A549 (cell line): ENCODE measurements at regions not wholly inside any gene's neighbourhood (a gene's known extent, or its start where the extent isn't known, plus 50 kb on each side); places are given as distances from the start of the nearest gene placed in this dataset.

Experiments
- ATAC-seq, 2 experiments: fragments of 200-7000 bp in 1 of 2; fragments of >200 bp in 1 of 2; cut with Nextera tagmentation in 1 of 2; cut with Tn5 transposase in 1 of 2; 3 replicates each; pipeline versions ENCODE4 v1.8.0 to v1.9.1; 2018 to 2020; ENCODE audit warnings: mild to moderate bottlenecking in 1 of 2, moderate library complexity in 1 of 2
- CTCF ChIA-PET: fragments of 300-600 bp; sonication (Branson Sonifier 250); formaldehyde crosslinking; extraction: SDS; loops from one replicate; lab custom pipeline; 2021; ENCODE audit warnings: antibody characterized with exemption, inconsistent platforms; lab: Yijun Ruan, JAX
- POLR2A ChIA-PET: fragments of 350-600 bp; formaldehyde crosslinking; extraction: SDS; loops from one replicate; lab custom pipeline; 2021; ENCODE audit warnings: antibody characterized with exemption, inconsistent platforms; lab: Yijun Ruan, JAX
- DNase-seq, 2 experiments: peaks; one replicate each; pipeline versions ENCODE4 v3.0.0 to v3.0.0-alpha.2; 2011 to 2016; ENCODE audit warnings: low read depth in 1 of 2, low spot score in 1 of 2
- FAIRE-seq: peaks from 2 replicates; lab custom pipeline; 2011; peaks lifted over from hg19 to GRCh38; lab: Jason Lieb, UNC
- H3K27ac ChIP-seq, 2 experiments: fragments of >200 bp; sonication (Bioruptor Twin); formaldehyde crosslinking; 3 replicates each; pipeline ENCODE4 v1.5.1; 2016 to 2017
- H3K4me1 ChIP-seq: fragments of >200 bp; sonication (Bioruptor Twin); formaldehyde crosslinking; 3 replicates; pipeline ENCODE4 v1.6.1; 2016
- H3K4me2 ChIP-seq: fragments of >200 bp; sonication (Bioruptor Twin); formaldehyde crosslinking; 3 replicates; pipeline ENCODE4 v1.6.1; 2016
- H3K4me3 ChIP-seq: fragments of >200 bp; sonication (Bioruptor Twin); formaldehyde crosslinking; 3 replicates; pipeline ENCODE4 v1.5.1; 2016
- H3K9me3 ChIP-seq: fragments of >200 bp; sonication (Bioruptor Twin); formaldehyde crosslinking; 3 replicates; pipeline ENCODE4 v1.6.1; 2016
- ATOH8 ChIP-seq: fragments of 250-450 bp; sonication (Bioruptor Pico); IDR thresholded peaks from 2 replicates; pipeline ENCODE4 v1.5.0; 2020; ENCODE audit warnings: low read depth, mild to moderate bottlenecking, moderate library complexity
- CBX2 ChIP-seq: fragments of 200-600 bp; sonication (generic); IDR thresholded peaks from 2 replicates; pipeline ENCODE4 v1.6.1; 2016; ENCODE audit warnings: low read depth, mild to moderate bottlenecking, borderline replicate concordance
- CEBPB ChIP-seq, 2 experiments: fragments of >200 bp in 1 of 2; sonication (Bioruptor Twin) in 1 of 2; formaldehyde crosslinking in 1 of 2; IDR thresholded peaks; 2 replicates each; pipeline ENCODE4 v1.6.1; 2012 to 2016
- CHD2 ChIP-seq: fragments of 150-350 bp; IDR thresholded peaks from 2 replicates; pipeline ENCODE4 v1.6.1; 2014; ENCODE audit warnings: low read length; ENCODE audit not compliant: partially characterized antibody
- CHD4 ChIP-seq: fragments of 200-600 bp; sonication (generic); IDR thresholded peaks from 2 replicates; pipeline ENCODE4 v1.6.1; 2016; ENCODE audit warnings: antibody characterized with exemption, mild to moderate bottlenecking, borderline replicate concordance
- CTCF ChIP-seq: fragments of >200 bp; sonication (Bioruptor Twin); formaldehyde crosslinking; IDR thresholded peaks from 3 replicates; pipeline ENCODE4 v1.5.1; 2016
- EHF ChIP-seq: fragments of 250-450 bp; sonication (Bioruptor Pico); IDR thresholded peaks from 2 replicates; pipeline ENCODE4 v1.5.0; 2020; ENCODE audit warnings: mild to moderate bottlenecking
- EP300 ChIP-seq, 2 experiments: fragments of >200 bp; sonication (Bioruptor Twin); formaldehyde crosslinking; IDR thresholded peaks; 2 replicates in 1 of 2; 3 replicates in 1 of 2; pipeline ENCODE4 v1.6.1; 2016 to 2017
- ESRRA ChIP-seq: fragments of 150-350 bp; IDR thresholded peaks from 2 replicates; pipeline ENCODE4 v1.6.1; 2014; ENCODE audit warnings: mild to moderate bottlenecking, low read length, borderline replicate concordance
- FOSL2 ChIP-seq, 2 experiments: fragments of 450-650 bp in 1 of 2; fragments of >200 bp in 1 of 2; sonication (Bioruptor Twin) in 1 of 2; formaldehyde crosslinking; IDR thresholded peaks; 2 replicates each; pipeline versions ENCODE4 v1.5.0 to v1.6.1; 2016 to 2020; ENCODE audit warnings: mild to moderate bottlenecking in 1 of 2, moderate library complexity in 1 of 2
- GATA3 ChIP-seq: IDR thresholded peaks from 2 replicates; pipeline ENCODE4 v1.6.1; 2012; ENCODE audit warnings: borderline replicate concordance
- HDAC2 ChIP-seq: fragments of 200-600 bp; sonication (generic); IDR thresholded peaks from 2 replicates; pipeline ENCODE4 v1.6.1; 2016
- HMGXB4 ChIP-seq: fragments of 250-450 bp; sonication (Bioruptor Pico); IDR thresholded peaks from 2 replicates; pipeline ENCODE4 v1.5.0; 2021; ENCODE audit warnings: mild to moderate bottlenecking, moderate library complexity, borderline replicate concordance
- HOXA7 ChIP-seq: fragments of 250-450 bp; sonication (Bioruptor Pico); IDR thresholded peaks from 2 replicates; pipeline ENCODE4 v1.5.0; 2020; ENCODE audit warnings: mild to moderate bottlenecking, moderate library complexity
- JUN ChIP-seq, 2 experiments: fragments of >200 bp; sonication (Bioruptor Twin); formaldehyde crosslinking; IDR thresholded peaks; 2 replicates in 1 of 2; 3 replicates in 1 of 2; pipeline ENCODE4 v1.6.1; 2016 to 2017
- KDM1A ChIP-seq: fragments of 200-600 bp; sonication (generic); IDR thresholded peaks from 2 replicates; pipeline ENCODE4 v1.6.1; 2016; ENCODE audit warnings: low read depth, mild to moderate bottlenecking
- NFE2L2 ChIP-seq: fragments of 150-350 bp; conservative IDR thresholded peaks from 2 replicates; pipeline ENCODE4 v1.6.1; 2014; ENCODE audit warnings: low read length
- PHF8 ChIP-seq: fragments of 200-600 bp; sonication (generic); IDR thresholded peaks from 2 replicates; pipeline ENCODE4 v1.6.1; 2016; ENCODE audit warnings: low read depth, mild to moderate bottlenecking, antibody characterized with exemption, moderate library complexity, borderline replicate concordance
- POLR2A ChIP-seq: IDR thresholded peaks from 2 replicates; pipeline ENCODE4 v1.6.1; 2012; ENCODE audit warnings: mild to moderate bottlenecking, low read length
- POLR2AphosphoS2 ChIP-seq: conservative IDR thresholded peaks from 2 replicates; pipeline ENCODE4 v1.6.1; 2012; ENCODE audit warnings: low read length, improper control_type of control experiment, inconsistent platforms
- REST ChIP-seq: fragments of 200-600 bp; sonication (generic); IDR thresholded peaks from 2 replicates; pipeline ENCODE4 v1.6.1; 2016; ENCODE audit warnings: antibody characterized with exemption, mild to moderate bottlenecking, moderate library complexity
- ZFP36 ChIP-seq: fragments of 450-650 bp; IDR thresholded peaks from 2 replicates; pipeline ENCODE4 v1.6.1; 2014; ENCODE audit warnings: borderline replicate concordance; ENCODE audit not compliant: partially characterized antibody
- WGBS: methylation state at CpG from one replicate; pipeline ENCODE4 v1.1.6; 2017; ENCODE audit errors: missing lambda C conversion rate; 5-methylcytosine and 5-hydroxymethylcytosine counted together

- CTCF ChIA-PET, result interaction anchor here (0.6 kb wide), 1 partner anchor 11 kb away, joined by 3 read pairs; no protein-coding TSS in a partner anchor
- H3K9me3 ChIP-seq, result no peaks in the 10 kb centered on the region
- TF ChIP-seq ESRRA (no peak), FOSL2 (IDR thresholded peaks at IDR 0.05) (no peak), FOSL2 (CRISPR knock-in tag; IDR thresholded peaks at IDR 0.05) (peak; percentile 63)
- H3K27ac ChIP-seq, result no peak overlapping the region
- H3K4me3 ChIP-seq, result no peak overlapping the region
- DNase-seq (no peak), FAIRE-seq (no peak), ATAC-seq (peak in 1 of 2 experiments; percentile 42; a peak in 2 of 6 replicates)
- POLR2A ChIA-PET, result no interaction called here
- peak overlapping the region; percentile 29; the same call in 1 of the 3 replicates for H3K4me2 ChIP-seq
- H3K4me1 ChIP-seq, result peaks cover 14% of the 10 kb centered on the region
- WGBS, result 55% methylated on average over 3 of the region's 3 CpGs
Observed at GRCh38 chr9:91119679-91120078, 242.0 kb downstream of the AUH start.

DNA sequence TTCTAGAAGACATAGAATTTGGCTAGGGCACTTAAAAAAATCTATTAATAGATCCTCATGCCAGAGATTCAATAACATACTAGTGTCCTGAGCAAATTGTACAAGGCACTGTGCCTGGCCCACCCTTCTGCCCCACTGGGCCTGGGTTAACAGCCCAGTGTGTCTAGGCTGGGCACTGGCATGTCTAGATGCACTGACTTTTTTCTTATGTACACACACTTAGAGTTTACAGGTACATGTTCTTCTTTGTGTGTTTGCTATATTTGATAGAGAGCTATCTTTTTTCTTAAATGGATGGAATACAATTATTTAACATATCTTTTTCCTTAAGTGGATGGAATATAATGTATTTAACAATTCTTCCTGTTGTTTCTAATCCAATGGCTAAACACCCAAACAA, 241.5 kb downstream of the AUH start:
- no peak for TF ChIP-seq EHF (CRISPR knock-in tag)
- no peak for TF ChIP-seq POLR2A
- TF ChIP-seq, all 56 proteins: peak for 0
- H3K4me1 ChIP-seq, result peaks cover 14% of the 10 kb centered on the region
- DNase-seq (no peak), FAIRE-seq (no peak), ATAC-seq (no peak)
- H3K9me3 ChIP-seq, result no peaks in the 10 kb centered on the region
- POLR2A ChIA-PET, result no interaction called here
- CTCF ChIA-PET, result interaction anchor here (0.6 to 0.8 kb wide), 2 partner anchors 11 to 49 kb away, joined by 3 read pairs; no protein-coding TSS in a partner anchor
- H3K4me3 ChIP-seq, result no peak overlapping the region
- no peak overlapping the region for H3K4me2 ChIP-seq
- H3K27ac ChIP-seq, result no peak overlapping the region

DNA sequence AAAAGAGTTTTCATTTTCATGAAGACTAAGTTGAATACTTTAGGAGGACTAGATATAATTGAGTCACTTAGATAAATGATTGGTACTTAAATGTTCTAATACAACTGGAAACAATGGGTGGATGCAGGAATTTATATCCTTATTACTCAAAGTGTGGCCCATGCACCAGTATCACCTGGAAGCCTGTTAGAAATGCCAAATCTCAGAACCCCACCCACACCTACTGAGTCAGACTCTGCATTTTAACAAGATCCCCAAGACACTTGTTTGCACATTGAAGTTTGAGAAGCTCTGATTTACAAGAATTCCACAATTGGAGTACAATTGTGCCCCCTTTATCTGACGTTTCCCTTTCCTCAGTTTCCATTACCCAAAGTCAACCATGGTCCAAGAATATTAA, 239.0 kb downstream of the AUH start:
- no peak for DNase-seq
- no peak for FAIRE-seq
- POLR2A ChIA-PET, result no interaction called here
- CTCF ChIA-PET, result no interaction called here
- no peak overlapping the region for H3K4me3 ChIP-seq
- no peak overlapping the region for H3K27ac ChIP-seq
- no peaks in the 10 kb centered on the region for H3K9me3 ChIP-seq
- no peak for ATAC-seq
- TF ChIP-seq FOSL2 (IDR thresholded peaks at IDR 0.05) (no peak), FOSL2 (CRISPR knock-in tag; IDR thresholded peaks at IDR 0.05) (no peak), PHF8 (no peak), CHD2 (no peak), CHD4 (no peak), CTCF (no peak), HOXA7 (CRISPR knock-in tag) (no peak), CBX2 (no peak)
- WGBS, result 12% methylated on average over 1 of the region's 1 CpG
- H3K4me1 ChIP-seq, result peaks cover 14% of the 10 kb centered on the region
- H3K4me2 ChIP-seq, result no peak overlapping the region

- no peak for FAIRE-seq
- Histone ChIP-seq H3K4me1 (peaks cover 14% of the 10 kb centered on the region), H3K4me2 (no peak overlapping the region), H3K9me3 (no peaks in the 10 kb centered on the region), H3K27ac (no peak overlapping the region), H3K4me3 (no peak overlapping the region)
- ChIA-PET CTCF (no interaction called here), POLR2A (no interaction called here)
- no peak for ATAC-seq
- 79% methylated on average over 10 of the region's 10 CpGs for WGBS
- DNase-seq, result no peak
- TF ChIP-seq HDAC2 (no peak), REST (no peak), CHD4 (no peak), ATOH8 (CRISPR knock-in tag) (no peak), GATA3 (no peak), CEBPB (IDR thresholded peaks at IDR 0.05) (no peak), ZFP36 (no peak), JUN (IDR thresholded peaks at IDR 0.05) (no peak), NFE2L2 (no peak), POLR2A (no peak), EP300 (IDR thresholded peaks at IDR 0.05) (no peak), POLR2AphosphoS2 (no peak), KDM1A (no peak), HMGXB4 (CRISPR knock-in tag) (no peak)
Observed at GRCh38 chr9:91126761-91127445, 234.8 kb downstream of the AUH start.
